OCI-LY1 (cell line): ENCODE measurements at regions not wholly inside any gene's neighbourhood (a gene's known extent, or its start where the extent isn't known, plus 50 kb on each side); places are given as distances from the start of the nearest gene placed in this dataset.

Source experiments
- CTCF ChIP-seq: fragments of 200-600 bp; sonication (generic), shearing (Covaris generic); IDR thresholded peaks from 2 replicates; pipeline ENCODE4 v1.5.1; 2017; ENCODE audit warnings: mild to moderate bottlenecking, antibody characterized with exemption, low read length, moderate library complexity, mixed read lengths
- EZH2 ChIP-seq: fragments of 200-600 bp; sonication (generic), shearing (Covaris generic); IDR thresholded peaks from 2 replicates; pipeline ENCODE4 v1.8.0; 2017; ENCODE audit warnings: borderline replicate concordance, mixed run types, mild to moderate bottlenecking, antibody characterized with exemption, low read length, moderate library complexity, mixed read lengths

GRCh38 chr6:165008971-165009370 is 300.4 kb downstream of the C6orf118 start:
- TF ChIP-seq CTCF, result no peak
- TF ChIP-seq EZH2, result no peak
